Left hindlimb (tissue), 1 donor: ENCODE measurements at regions not wholly inside any gene's neighbourhood (a gene's known extent, or its start where the extent isn't known, plus 50 kb on each side); places are given as distances from the start of the nearest gene placed in this dataset.

ENCODE experiments used
- DNase-seq: peaks from one replicate; pipeline ENCODE4 v3.0.0-alpha.2; 2018

DNA sequence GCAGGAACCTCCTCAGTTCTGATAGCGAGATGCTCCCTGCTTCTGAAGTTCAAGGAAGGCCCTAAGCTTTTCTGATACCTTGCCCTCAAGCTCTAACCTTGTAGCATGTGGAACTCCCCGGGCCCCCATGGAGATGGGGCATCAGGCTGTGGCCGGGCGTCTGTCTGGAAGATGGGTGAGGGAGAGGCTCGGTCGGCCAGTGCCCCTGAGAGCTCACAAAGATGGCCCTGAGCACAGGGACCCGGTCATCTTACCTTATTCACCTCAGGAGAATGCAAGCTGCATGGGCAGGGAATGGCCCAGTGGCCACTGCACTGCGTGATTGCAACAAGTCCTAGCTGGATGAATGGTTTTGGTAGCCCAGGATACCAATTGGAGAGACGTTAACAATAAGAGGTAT, 830.3 kb downstream of the TBC1D22A start:
- no peak for DNase-seq

DNA sequence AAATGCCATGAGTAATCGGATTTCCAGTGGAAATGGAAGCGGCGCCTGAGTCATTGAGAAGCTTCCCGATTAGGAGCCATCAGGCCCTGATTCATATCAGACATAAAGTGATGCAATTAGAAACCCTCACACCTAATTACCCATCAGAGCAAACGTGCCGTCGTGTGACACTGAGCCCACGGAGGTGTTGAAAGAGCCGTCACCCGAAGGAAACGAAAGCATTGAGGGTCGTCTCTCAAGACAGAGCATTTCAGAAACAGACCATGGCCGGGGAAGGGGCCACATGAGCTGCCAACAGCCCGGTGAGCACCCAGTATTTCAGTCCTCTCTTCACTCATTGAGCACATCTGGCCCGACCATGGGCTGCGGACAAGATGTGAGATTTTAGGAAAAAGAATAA, 829.3 kb downstream of the TBC1D22A start:
- DNase-seq = no peak

DNA sequence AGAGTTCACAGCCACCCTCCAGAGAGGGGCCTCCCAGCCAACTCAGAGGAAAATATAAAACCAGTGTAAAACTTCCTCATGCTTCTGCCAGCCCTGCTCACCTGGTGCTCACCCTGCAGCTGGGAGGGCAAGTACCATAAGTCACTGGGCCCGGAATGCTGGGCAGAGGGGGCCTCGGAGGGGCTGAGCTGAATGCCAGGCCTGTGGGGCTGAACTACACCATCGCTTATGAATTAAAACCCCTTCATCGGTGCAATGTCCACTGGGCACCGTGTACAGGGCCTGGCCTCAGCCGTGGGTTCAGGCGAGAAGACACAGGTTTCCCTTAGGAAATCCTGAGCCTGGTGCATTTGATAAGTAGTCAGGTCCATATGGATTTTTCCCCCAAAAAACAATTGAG, 828.6 kb downstream of the TBC1D22A start:
- DNase-seq = no peak

DNA sequence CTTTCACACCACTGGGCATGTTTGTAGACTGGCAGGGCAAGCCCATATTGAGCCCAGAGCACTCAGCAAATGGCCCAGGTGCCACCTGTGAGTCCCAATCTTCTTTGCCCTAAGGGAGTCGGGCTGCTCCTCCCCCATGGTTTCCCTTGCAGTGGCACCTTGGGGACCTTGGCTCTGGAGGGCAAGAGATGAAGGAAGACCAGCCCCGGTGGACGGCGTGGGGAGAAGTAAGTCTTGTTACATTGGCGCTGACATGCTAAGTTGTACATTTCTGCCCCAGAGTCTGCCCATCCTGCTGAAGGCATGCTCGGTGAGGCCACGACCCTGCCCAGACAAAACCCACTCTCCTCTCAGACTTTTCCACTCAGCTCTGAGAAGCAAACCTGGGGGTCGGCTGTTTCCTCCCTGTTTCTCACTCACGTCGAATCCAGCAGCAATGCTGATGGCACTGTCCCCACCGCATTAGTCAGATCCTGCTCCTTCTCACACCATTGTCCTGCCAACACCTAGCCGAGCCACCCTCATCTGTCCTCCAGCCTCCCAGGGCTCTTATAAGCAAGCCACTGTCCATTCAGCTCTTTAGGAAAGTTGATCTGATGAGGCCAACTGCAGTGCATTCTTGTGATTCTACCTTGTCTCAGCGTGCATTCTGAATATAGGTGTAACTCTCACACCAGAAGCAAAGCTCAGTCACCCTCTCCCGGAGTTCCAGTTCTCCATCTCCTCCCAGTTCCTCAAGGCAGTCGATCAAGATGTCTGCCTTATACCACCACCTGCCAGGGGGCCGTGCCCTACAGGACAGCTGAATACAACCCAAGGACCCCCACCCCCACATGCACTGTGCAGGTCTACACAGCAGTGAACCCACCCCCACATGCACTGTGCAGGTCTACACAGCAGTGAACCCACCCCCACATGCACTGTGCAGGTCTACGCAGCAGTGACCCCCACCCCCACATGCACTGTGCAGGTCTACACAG, 827.1 kb downstream of the TBC1D22A start:
- DNase-seq = no peak

DNA sequence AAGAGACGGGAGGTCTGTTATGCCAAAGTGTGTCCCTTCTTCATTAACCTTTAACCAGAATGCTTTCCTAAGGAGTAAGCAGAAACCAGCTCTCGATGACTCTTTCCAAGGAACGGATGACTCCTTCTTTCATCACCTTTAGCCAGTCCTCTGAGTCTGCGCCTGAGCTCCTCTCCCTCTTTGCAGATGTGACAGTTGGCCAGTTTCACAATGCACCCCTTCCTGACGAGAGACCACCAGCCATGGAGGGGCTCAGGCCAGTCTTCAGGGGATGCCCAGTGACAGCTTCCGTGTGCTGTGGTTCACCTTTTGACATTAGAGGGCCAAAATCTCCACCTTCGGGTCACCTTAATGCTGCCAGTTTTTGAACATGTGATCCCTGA, 826.1 kb downstream of the TBC1D22A start:
- DNase-seq = no peak

DNA sequence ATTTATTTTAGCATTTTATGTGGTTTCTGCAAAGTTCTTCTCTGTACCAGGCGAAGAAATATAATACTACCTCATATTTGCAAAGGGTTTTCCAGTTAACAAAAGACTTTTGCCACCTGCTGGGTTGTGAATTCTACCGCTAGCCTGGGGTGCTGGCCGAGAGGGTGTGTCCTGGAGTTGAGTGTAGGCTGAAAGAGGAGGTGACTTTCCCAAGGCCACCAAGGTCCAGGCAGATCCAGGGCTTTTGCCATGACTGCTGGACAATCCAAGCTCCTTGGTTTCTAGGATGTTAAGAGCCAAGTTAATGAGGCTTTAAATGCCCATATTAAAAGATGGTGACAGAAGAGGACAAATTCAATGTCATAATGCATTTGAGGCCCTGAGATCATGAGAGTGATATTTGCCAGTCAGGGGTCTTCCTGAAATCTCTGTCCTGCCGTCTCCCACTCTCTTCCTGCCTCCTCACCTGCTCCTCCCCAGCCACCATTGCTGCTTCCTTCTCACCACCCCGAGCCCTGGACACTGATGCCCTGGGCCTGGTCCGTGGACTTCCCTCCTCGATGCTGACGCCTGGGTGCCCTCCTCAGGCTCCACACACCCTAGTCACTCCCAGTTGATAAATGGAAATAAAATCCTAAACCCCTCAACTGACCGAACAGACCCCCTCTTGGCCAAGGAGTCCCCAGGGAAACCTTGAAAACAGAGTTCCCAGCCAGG, 825.6 kb downstream of the TBC1D22A start:
- DNase-seq = no peak

DNA sequence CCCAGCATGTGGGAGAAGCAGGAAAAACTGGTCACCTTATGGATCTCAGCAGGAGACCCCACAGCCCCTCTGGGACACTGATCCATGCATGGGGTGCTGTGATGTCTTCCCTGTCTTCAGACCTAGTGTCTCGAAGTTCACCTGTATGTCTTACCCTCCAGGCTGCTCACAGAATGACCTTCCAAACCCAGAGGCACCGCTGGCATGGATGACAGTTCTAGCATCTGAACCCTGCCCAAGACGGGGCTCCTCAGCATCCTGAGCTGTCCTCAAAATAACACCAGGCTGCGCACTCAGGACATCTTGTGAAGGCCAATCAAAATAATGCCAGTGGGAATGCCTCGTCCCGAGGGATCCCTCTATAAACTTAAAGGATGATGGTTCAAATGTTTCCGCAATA, 824.9 kb downstream of the TBC1D22A start:
- DNase-seq = no peak

DNA sequence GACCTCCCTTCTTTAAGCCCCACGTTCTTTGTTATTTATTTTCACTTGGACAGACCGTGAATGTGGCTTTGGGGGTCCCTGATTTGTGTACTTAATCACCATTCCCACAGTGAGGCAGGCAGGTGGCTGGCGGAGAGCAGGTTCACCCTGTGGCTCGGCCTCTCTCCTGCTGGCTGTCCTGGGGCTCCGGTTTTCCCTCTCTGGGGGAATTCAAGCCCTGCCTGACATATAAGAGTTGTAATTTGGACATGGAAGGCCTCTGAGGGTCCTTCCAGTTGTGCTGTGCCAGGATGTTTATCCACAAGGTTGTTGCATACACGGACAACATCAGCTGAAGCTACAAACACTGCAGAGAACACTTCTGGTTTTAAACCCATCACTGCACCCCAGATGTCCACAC, 824.5 kb downstream of the TBC1D22A start:
- no peak for DNase-seq

DNA sequence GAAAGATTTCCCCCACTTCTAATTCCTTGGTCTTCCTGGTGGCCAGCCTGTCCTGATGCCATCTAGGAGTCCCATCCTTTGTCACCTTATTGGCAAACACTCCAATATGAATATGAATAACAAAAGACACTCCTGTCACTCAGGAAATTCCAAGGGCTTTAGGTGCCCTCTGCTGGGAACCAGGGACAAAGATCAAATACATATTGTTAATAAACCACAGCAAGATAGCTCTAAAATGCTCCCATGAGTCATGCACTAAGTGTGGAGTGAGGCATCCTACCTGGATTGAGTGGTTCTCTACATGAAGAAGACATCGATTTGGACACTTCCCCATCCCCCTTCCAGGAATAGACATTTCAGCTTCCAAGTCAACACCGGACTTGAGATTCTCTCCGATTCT, 823.6 kb downstream of the TBC1D22A start:
- no peak for DNase-seq

DNA sequence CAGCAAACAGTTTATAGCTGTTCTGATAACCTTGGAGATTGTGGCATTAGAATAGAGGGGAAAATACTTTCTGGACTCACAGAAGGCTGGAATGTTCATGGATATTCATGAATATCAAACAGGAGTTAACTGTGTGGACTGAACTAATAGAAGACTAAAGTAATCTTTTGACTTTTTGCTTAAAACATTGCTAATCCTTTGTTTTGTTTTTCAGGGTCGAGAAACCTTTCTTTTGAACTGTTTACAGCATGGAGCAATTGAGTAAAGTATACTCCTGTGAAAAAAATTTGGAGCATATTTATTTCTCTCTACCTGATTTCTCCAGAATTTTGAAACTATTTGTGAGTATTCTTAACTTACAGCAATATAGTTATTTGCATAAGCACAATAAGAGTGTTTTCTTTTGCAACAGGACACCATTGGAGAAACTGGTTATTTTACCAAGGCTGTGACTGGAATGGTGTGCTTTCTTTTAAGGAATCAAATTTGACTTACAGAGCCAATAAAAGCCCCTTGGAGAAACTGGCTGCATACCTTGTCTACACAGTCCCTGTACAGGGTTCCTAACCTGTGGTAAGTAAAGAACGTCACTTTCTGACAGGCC, 821.6 kb downstream of the TBC1D22A start:
- DNase-seq = no peak

DNA sequence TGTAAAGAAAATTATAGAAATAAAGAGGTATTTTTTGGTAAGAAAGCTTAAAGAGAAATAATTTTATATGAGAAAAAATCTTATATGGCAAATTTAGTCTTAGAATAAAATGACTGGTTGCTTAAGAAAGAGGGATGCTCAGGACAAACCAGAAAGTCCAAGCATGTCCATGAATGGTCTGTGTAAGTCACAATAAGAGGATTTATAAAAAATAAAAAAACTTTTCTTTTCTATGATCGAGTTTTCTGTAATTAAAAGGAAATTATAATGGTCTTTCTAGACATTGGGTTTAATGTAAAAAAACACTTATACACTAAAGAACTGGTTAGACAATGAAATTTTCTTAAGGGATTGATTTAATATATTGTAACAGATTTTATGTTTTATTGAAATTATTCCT, 819.6 kb downstream of the TBC1D22A start:
- no peak for DNase-seq

DNA sequence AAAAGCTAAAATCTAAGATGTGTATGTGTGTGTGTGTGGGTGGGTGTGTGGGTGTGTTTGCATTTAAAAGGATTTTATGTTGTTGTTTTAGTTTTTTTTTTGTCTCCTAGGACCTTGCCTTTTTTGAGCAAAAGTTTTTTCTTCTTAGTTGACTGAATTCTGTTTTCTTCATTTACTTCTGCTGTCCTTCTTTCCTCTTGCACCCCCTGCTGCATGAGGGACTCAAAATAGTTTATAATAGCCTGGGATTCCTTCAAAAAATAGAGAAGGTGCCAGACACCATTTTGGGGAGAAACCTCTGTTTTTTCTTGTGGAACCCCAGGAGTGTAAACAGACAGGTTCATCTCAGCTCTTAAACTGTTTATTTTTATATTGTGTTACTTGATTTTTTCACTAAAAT, 817.7 kb downstream of the TBC1D22A start:
- no peak for DNase-seq

DNA sequence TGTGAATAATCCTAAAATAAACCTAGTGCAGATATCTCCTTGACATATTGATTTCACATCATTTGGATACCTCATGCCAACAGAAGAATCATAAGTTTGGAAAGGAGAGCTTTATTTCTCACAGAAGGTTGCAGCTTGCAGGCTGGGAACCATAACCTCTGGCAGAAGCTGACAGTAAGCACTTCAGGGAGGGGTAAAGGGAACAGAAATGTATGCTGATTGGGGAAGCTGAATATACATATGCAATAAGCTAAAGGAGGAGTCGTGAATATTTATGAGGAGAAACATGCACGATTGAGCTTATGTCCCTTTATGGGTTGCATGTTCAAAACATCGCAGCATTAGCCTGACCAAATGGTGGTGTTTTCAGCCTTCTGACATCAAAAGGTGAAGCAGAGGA, 814.5 kb downstream of the TBC1D22A start:
- no peak for DNase-seq

DNA sequence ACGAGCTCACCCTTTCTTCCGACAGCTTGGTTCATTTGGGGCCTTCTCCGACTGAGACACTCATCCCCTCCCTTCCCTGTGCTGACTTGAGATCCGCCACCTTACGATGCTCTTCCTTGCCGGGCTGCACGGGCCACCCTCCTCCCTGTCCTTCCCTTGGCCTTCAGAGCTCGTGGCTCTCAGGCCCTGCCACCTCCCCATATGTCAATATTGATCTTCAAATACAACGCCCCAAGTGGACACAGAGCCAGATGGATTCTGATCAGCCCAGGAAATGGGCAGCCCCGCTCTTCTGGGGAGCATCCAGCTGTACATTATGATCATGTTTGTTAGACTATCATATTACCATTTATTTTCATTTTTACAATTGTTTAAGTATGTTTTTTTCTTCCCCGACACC, 812.8 kb downstream of the TBC1D22A start:
- DNase-seq = no peak

DNA sequence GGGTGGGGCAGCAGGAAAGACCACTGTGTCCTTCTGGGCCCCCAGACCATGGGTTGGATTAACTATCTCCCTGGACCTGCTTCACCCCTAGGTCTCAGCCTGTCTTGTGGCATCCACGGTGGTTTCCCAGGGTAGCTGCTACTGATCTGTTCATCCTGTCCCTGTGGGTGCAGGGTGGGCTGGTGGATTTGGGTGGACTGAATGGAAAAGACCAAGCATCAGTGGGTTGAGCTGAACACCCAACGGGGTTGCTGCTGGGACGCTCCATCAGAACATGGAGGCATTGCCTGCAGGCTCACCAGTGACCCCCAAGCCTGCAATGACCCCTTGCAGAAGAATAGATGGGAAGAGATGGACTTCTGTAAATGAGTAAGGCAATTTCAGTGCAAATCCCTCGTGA, 812.1 kb downstream of the TBC1D22A start:
- no peak for DNase-seq

DNA sequence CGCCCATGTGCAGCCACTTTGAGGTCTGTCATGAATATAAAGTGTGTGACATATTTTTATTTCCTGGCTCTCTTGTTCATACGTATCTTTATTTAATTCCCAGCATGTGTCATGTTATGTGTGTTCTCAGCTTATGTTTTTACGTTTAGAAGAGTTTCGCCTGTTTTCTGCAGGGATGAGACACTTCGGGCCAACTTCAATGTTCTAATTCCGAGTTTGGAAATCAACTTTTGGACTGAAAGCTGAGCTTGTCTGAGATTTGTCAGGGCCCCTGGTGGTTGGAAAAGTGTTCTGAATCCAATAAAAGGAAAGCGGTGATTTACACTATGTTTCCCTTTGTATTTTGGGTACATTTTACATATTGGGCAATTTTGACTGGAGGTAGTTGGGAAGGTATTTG, 810.7 kb downstream of the TBC1D22A start:
- DNase-seq = no peak

DNA sequence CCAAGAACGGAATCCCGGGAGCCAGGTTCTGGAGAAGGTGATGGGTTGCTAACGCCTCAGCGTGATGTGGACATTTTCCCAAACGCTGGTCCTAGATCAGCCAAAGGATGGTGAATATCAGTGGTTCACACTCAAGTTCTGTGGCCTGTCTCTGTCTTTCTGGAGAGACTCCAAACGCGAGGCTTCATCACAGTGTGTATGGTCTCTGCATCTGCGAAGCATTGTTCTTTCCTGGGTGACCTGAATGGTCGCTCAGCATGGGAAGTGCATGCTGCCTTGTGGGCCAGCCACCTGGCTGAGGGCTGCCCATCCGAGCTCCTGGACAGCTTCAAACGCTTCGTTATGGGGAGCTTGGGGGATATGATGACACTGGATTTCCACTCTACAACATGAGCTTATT, 810.0 kb downstream of the TBC1D22A start:
- DNase-seq = no peak

DNA sequence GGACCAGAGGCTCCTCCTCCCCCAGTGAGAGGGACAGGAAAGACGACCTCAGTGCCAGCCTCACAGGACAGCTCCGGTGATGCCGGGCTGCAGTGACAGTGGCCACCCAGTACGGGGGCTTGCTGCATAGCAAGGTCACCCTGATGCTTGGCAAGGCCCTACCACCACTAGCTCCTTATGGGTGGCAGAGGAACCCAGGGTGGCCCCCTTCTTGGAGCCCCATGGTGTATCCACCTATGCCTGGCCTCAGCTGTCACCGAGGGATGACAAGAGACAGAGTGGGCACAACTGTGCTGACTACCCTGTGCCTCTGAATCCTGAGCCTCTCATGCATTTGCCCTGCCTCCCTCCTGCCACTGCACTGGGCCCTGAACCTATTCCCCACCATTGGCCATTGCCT, 809.2 kb downstream of the TBC1D22A start:
- DNase-seq = no peak

DNA sequence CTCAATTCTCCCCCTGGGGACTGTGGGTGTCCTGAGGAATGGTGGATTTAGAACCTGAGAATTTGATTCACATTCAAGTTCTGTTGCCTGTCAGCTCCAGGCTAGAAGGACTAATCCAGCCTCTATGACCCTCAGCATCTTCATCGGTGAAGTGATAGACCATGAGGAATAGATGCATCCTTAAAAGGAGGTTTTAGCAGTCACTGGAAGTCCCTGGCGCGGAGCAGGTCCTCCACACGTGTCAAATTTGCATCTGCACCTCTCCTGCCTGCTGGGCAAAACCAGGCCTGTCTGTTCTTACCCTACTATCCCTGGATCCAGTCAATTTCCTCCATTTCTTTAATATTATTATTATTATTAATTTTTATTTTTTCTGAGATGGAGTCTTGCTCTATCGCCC, 808.4 kb downstream of the TBC1D22A start:
- no peak for DNase-seq

DNA sequence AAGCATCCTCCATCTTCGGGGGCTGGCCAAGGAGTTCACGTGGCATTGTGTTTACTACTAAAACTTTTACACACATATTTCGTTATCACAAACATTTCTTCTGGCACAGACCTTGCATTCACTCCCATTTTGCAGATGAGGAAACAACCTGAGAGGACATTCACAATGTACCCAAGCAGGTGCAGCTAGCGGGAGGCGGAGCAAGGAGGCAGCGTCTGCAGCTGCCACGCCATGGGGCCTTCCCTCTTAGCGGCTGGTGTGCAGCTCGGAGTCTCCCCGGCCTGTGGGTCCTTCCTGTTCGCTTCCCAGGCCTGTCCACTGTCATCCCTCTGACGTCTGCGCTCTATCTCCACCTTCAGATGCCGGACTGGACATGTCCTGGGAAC, 807.8 kb downstream of the TBC1D22A start:
- DNase-seq = no peak

DNA sequence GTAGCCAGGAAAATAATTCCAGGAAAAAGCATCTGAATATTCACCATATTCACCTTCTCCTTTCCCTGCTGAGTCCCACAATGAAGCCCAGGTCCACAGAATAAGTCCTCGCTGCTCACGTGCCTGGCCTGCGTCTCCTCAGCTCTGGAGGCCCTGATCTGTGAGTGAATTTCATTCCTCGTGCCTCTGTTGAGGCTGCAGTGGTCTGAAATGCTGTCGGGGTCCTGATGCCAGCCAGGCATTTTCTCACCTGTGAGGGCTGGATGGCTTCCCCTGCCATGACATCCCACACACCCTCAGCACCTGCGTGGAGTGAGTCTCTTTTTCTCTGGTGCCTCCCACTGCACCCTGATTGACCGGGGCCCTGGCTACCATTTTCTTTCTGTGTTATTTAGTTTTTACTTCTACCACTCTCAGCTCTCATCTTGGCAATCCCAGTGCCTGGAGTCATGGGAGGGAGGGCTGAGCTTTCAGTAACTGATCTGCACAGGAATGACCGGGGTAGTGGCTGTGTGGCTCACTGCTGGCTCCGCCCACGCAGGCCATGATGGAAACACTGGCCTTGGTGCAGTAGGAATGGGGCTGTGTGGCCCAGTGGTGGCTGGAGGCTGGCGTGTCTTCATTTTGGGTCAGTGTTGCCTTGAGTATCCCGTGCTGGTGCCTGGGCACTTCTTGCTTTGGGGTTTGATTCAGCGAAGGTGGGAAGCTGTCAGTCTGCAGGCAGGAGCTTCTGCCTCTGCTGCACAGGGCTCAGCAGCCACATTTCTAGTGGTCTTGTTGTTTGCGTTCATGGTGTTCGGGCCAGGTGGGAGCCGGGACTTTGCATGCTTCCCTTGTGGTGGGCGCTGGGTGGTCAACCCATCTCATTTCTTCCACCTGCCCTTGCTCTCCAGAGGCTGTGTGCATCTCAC, 807.2 kb downstream of the TBC1D22A start:
- DNase-seq = no peak

DNA sequence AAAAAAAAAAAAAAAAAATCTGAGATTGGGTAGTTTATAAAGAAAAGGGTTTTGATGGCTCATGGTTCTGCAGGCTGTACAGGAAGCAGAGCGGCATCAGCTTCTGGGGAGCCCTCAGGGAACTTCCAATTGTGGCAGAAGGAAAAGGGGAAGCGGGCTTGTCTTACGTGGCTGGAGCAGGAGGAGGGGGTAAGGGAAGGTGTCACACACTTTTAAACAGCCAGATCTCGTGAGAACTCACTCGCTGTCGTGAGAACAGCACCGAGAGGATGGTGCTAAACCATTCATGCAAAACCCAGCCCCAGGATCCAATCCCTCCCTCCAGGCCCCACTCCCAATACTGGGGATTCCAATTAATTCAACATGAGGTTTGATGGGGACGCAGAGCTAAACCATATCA, 806.2 kb downstream of the TBC1D22A start:
- no peak for DNase-seq
